CD4-positive, alpha-beta T cell (primary cell): ENCODE measurements at regions not wholly inside any gene's neighbourhood (a gene's known extent, or its start where the extent isn't known, plus 50 kb on each side); places are given as distances from the start of the nearest gene placed in this dataset.
"Not testable (repeated sequence)": the region's sequence is repeated elsewhere in the genome, so short reads cannot be mapped to it uniquely, and the experiment has no call there.

Source experiments
- ATAC-seq: fragments of 200-7000 bp; cut with Tn5 transposase; one replicate; pipeline ENCODE4 v1.10.0; 2022; ENCODE audit warnings: mild to moderate bottlenecking; ENCODE audit not compliant: poor library complexity
- CTCF ChIA-PET: fragments of 350-600 bp; sonication (Branson Sonifier 250); formaldehyde crosslinking; loops from one replicate; lab custom pipeline; 2021; ENCODE audit warnings: antibody characterized with exemption, inconsistent platforms; lab: Charles Lee
- POLR2A ChIA-PET: fragments of 350-600 bp; sonication (Branson Sonifier 250); formaldehyde crosslinking; loops from one replicate; lab custom pipeline; 2021; ENCODE audit warnings: antibody characterized with exemption, inconsistent platforms; lab: Charles Lee
- DNase-seq, 14 experiments: peaks; one replicate each; pipeline ENCODE4 v3.0.0-alpha.2; 2013 to 2020; ENCODE audit warnings: mixed read lengths in 2 of 14
- H3K27ac ChIP-seq, 2 donors: one replicate each; pipeline versions ENCODE4 v1.5.1 to v1.7.0; 2013; ENCODE audit warnings: low read length in 2 of 2, low read depth in 1 of 2, mild to moderate bottlenecking in 1 of 2
- H3K27me3 ChIP-seq, 2 experiments: 1 replicate in 1 of 2; 2 replicates in 1 of 2; pipeline versions ENCODE4 v1.6.1 to v1.7.0; 2013; ENCODE audit warnings: low read length in 2 of 2, control low read depth in 1 of 2, mild to moderate bottlenecking in 1 of 2, moderate library complexity in 1 of 2; ENCODE audit not compliant: insufficient read depth in 2 of 2, control insufficient read depth in 1 of 2
- H3K36me3 ChIP-seq: one replicate; pipeline ENCODE4 v1.6.1; 2013; ENCODE audit warnings: low read length, control low read depth; ENCODE audit not compliant: insufficient read depth
- H3K4me1 ChIP-seq: one replicate; pipeline ENCODE4 v1.6.1; 2013; ENCODE audit warnings: low read length, control low read depth; ENCODE audit not compliant: insufficient read depth
- H3K4me3 ChIP-seq: one replicate; pipeline ENCODE4 v1.5.1; 2013; ENCODE audit warnings: mild to moderate bottlenecking, low read length, moderate library complexity
- H3K9me3 ChIP-seq, 2 experiments: 1 replicate in 1 of 2; 2 replicates in 1 of 2; pipeline versions ENCODE4 v1.6.1 to v1.7.0; 2013; ENCODE audit warnings: low read length in 2 of 2, mild to moderate bottlenecking in 2 of 2, control low read depth in 1 of 2, moderate library complexity in 1 of 2; ENCODE audit not compliant: control insufficient read depth in 1 of 2, insufficient read depth in 1 of 2
- H3K27ac Mint-ChIP-seq: one replicate; pipeline ENCODE4 v1.8.0; 2020; ENCODE audit warnings: mixed read lengths
- H3K27me3 Mint-ChIP-seq: one replicate; pipeline ENCODE4 v1.8.0; 2021; ENCODE audit warnings: mixed read lengths
- H3K36me3 Mint-ChIP-seq: one replicate; pipeline ENCODE4 v1.8.0; 2021; ENCODE audit warnings: low read depth, mixed read lengths
- H3K4me1 Mint-ChIP-seq: one replicate; pipeline ENCODE4 v1.8.0; 2021; ENCODE audit warnings: low read depth, mixed read lengths
- H3K4me3 Mint-ChIP-seq: one replicate; pipeline ENCODE4 v1.8.0; 2020; ENCODE audit warnings: mild to moderate bottlenecking, mixed read lengths
- H3K9me3 Mint-ChIP-seq: one replicate; pipeline ENCODE4 v1.8.0; 2020; ENCODE audit warnings: mixed read lengths
- intact Hi-C, 2 experiments: fragments of 100-400 bp; cut with DNase I in 1 of 2; cut with micrococcal nuclease in 1 of 2; formaldehyde crosslinking; loops; one replicate each; pipeline versions ENCODE4 v1.15.1 to v1.9.0; 2023 to 2025; cut with DNase I, micrococcal nuclease
- TF ChIP-seq, protein P1 (sequence below): fragments of 200-600 bp; IDR thresholded peaks from one replicate; pipeline ENCODE4 v1.8.0; 2022; ENCODE audit warnings: antibody characterized with exemption, mild to moderate bottlenecking

- Mint-ChIP-seq H3K9me3 (no peaks in the 10 kb centered on the region), H3K27me3 (no peaks in the 10 kb centered on the region), H3K27ac (no peak overlapping the region), H3K4me1 (no peaks in the 10 kb centered on the region), H3K36me3 (no peaks in the 10 kb centered on the region), H3K4me3 (no peak overlapping the region)
- TF ChIP-seq, protein P1, sequence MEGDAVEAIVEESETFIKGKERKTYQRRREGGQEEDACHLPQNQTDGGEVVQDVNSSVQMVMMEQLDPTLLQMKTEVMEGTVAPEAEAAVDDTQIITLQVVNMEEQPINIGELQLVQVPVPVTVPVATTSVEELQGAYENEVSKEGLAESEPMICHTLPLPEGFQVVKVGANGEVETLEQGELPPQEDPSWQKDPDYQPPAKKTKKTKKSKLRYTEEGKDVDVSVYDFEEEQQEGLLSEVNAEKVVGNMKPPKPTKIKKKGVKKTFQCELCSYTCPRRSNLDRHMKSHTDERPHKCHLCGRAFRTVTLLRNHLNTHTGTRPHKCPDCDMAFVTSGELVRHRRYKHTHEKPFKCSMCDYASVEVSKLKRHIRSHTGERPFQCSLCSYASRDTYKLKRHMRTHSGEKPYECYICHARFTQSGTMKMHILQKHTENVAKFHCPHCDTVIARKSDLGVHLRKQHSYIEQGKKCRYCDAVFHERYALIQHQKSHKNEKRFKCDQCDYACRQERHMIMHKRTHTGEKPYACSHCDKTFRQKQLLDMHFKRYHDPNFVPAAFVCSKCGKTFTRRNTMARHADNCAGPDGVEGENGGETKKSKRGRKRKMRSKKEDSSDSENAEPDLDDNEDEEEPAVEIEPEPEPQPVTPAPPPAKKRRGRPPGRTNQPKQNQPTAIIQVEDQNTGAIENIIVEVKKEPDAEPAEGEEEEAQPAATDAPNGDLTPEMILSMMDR, result no peak
- Histone ChIP-seq H3K36me3 (no peaks in the 10 kb centered on the region), H3K4me3 (no peak overlapping the region), H3K27ac (no peak overlapping the region), H3K4me1 (no peaks in the 10 kb centered on the region), H3K27me3 (no peaks in the 10 kb centered on the region), H3K9me3 (no peaks in the 10 kb centered on the region)
- ChIA-PET POLR2A (no interaction called here), CTCF (no interaction called here)
- ATAC-seq (no peak), DNase-seq (no peak)
- intact Hi-C loops, result no loop called here
These were observed 78.6 kb upstream of the DTNBP1 start for GRCh38 chr6:15741405-15741804.

DNA sequence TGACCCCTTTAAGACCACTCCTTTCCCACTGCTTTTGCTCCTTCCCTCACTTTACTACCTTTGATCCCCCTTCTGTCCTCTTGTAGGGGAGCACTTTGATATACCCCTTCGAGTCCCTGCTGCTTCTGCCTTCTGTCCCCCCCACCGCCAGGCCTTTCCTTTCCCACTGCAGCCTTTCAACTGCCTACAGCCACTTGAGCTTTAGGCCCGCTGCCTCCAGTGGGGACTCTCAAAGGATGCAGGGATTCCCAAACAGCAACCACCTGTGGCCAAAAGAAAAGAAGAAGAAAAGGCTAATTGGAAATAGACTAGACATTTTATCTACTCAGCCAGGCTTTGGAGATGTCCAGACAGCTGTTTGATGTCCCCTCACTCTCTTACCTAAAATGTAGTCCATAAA, 77.0 kb upstream of the DTNBP1 start:
- Mint-ChIP-seq H3K9me3 (no peaks in the 10 kb centered on the region), H3K27me3 (no peaks in the 10 kb centered on the region), H3K36me3 (no peaks in the 10 kb centered on the region), H3K4me1 (peaks cover 7% of the 10 kb centered on the region), H3K27ac (no peak overlapping the region), H3K4me3 (no peak overlapping the region)
- Histone ChIP-seq H3K4me1 (no peaks in the 10 kb centered on the region), H3K9me3 (no peaks in the 10 kb centered on the region), H3K36me3 (no peaks in the 10 kb centered on the region), H3K4me3 (no peak overlapping the region), H3K27me3 (no peaks in the 10 kb centered on the region), H3K27ac (no peak overlapping the region)
- TF ChIP-seq, protein P1, result no peak
- ChIA-PET CTCF (no interaction called here), POLR2A (no interaction called here)
- no peak for DNase-seq
- ATAC-seq, result no peak
- intact Hi-C loops, result no loop called here

GRCh38 chr6:15739353-15739752, 76.5 kb upstream of the DTNBP1 start:
- Mint-ChIP-seq H3K4me3 (no peak overlapping the region), H3K27me3 (no peaks in the 10 kb centered on the region), H3K27ac (no peak overlapping the region), H3K4me1 (peaks cover 7% of the 10 kb centered on the region), H3K9me3 (no peaks in the 10 kb centered on the region), H3K36me3 (no peaks in the 10 kb centered on the region)
- DNase-seq (no peak), ATAC-seq (no peak)
- intact Hi-C loops, result no loop called here
- Histone ChIP-seq H3K4me3 (no peak overlapping the region), H3K27me3 (no peaks in the 10 kb centered on the region), H3K9me3 (no peaks in the 10 kb centered on the region), H3K27ac (no peak overlapping the region), H3K4me1 (no peaks in the 10 kb centered on the region), H3K36me3 (no peaks in the 10 kb centered on the region)
- TF ChIP-seq, protein P1, result no peak
- POLR2A ChIA-PET, result no interaction called here
- CTCF ChIA-PET, result no interaction called here

DNA sequence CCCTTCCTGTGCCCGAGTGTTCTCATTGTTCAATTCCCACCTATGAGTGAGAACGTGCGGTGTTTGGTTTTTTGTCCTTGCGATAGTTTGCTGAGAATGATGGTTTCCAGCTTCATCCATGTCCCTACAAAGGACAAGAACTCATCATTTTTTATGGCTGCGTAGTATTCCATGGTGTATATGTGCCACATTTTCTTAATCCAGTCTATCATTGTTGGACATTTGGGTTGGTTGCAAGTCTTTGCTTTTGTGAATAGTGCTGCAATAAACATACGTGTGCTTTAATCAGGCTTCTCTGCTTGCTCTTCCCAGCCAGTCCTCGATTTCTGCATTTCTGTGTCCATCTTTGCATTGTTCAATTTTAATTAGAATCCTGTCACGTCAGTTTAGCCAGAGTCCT, 75.4 kb upstream of the DTNBP1 start:
- H3K27ac ChIP-seq, H3K27me3 Mint-ChIP-seq, intact Hi-C loops, H3K9me3 ChIP-seq, H3K4me3 Mint-ChIP-seq, POLR2A ChIA-PET, H3K9me3 Mint-ChIP-seq, H3K36me3 Mint-ChIP-seq, H3K27ac Mint-ChIP-seq, DNase-seq, H3K4me3 ChIP-seq, H3K36me3 ChIP-seq, H3K27me3 ChIP-seq, CTCF ChIA-PET, H3K4me1 ChIP-seq, ATAC-seq: not testable (repeated sequence)
- peaks cover 15% of the 10 kb centered on the region for H3K4me1 Mint-ChIP-seq
